NT2/D1 (cell line): ENCODE measurements at regions not wholly inside any gene's neighbourhood (a gene's known extent, or its start where the extent isn't known, plus 50 kb on each side); places are given as distances from the start of the nearest gene placed in this dataset.

Experiments used
- DNase-seq: peaks from one replicate; pipeline ENCODE4 v3.0.0-alpha.2; 2011; ENCODE audit warnings: low read depth, low spot score
- H3K27me3 ChIP-seq: 2 replicates; pipeline ENCODE4 v1.6.0; 2011; ENCODE audit warnings: mild to moderate bottlenecking; ENCODE audit not compliant: insufficient read length, insufficient read depth
- H3K36me3 ChIP-seq: 2 replicates; pipeline ENCODE4 v1.6.1; 2011; ENCODE audit warnings: mild to moderate bottlenecking, low read length, mixed read lengths; ENCODE audit not compliant: insufficient read depth, insufficient read length
- H3K4me1 ChIP-seq: 2 replicates; pipeline ENCODE4 v1.5.1; 2011; ENCODE audit not compliant: insufficient read depth, insufficient read length
- H3K4me3 ChIP-seq: 2 replicates; pipeline ENCODE4 v1.5.1; 2011; ENCODE audit warnings: low read depth; ENCODE audit not compliant: insufficient read length
- H3K9ac ChIP-seq: 2 replicates; pipeline ENCODE4 v1.6.0; 2011; ENCODE audit warnings: low read depth; ENCODE audit not compliant: insufficient read length
- H3K9me3 ChIP-seq: 2 replicates; pipeline ENCODE4 v1.5.1; 2011; ENCODE audit warnings: mild to moderate bottlenecking, low read length; ENCODE audit not compliant: insufficient read depth
- SUZ12 ChIP-seq: IDR thresholded peaks from 2 replicates; pipeline ENCODE4 v1.6.1; 2011; ENCODE audit not compliant: insufficient read length, insufficient read depth; ENCODE audit errors: extremely low read depth
- YY1 ChIP-seq: IDR thresholded peaks from 2 replicates; pipeline ENCODE4 v1.6.1; 2011; ENCODE audit not compliant: insufficient read length, insufficient read depth
- ZNF274 ChIP-seq: IDR thresholded peaks from 2 replicates; pipeline ENCODE4 v1.6.1; 2011; ENCODE audit warnings: mild to moderate bottlenecking, low read depth, low read length

GRCh38 chr13:83056269-83056668 is 826.0 kb downstream of the SLITRK1 start:
- TF ChIP-seq YY1 (no peak), SUZ12 (no peak), ZNF274 (no peak)
- Histone ChIP-seq H3K9ac (no peak overlapping the region), H3K4me3 (no peak overlapping the region)

GRCh38 chr13:83048419-83048818 is 833.9 kb downstream of the SLITRK1 start:
- no peaks in the 10 kb centered on the region for H3K36me3 ChIP-seq
- H3K27me3 ChIP-seq = no peaks in the 10 kb centered on the region
- H3K4me3 ChIP-seq = no peak overlapping the region
- no peak for TF ChIP-seq ZNF274
- TF ChIP-seq YY1 = no peak
- no peak for TF ChIP-seq SUZ12
- H3K9me3 ChIP-seq = no peaks in the 10 kb centered on the region
- no peaks in the 10 kb centered on the region for H3K4me1 ChIP-seq
- H3K9ac ChIP-seq = no peak overlapping the region
- no peak for DNase-seq

More at GRCh38 chr13:83056269-83056668, 826.0 kb downstream of the SLITRK1 start:
- Histone ChIP-seq H3K9me3 (no peaks in the 10 kb centered on the region), H3K27me3 (no peaks in the 10 kb centered on the region), H3K36me3 (no peaks in the 10 kb centered on the region), H3K4me1 (no peaks in the 10 kb centered on the region)
- DNase-seq = no peak

GRCh38 chr13:83024955-83025594 is 857.2 kb downstream of the SLITRK1 start:
- Histone ChIP-seq H3K9ac (no peak overlapping the region), H3K27me3 (no peaks in the 10 kb centered on the region), H3K4me3 (no peak overlapping the region), H3K4me1 (no peaks in the 10 kb centered on the region), H3K9me3 (no peaks in the 10 kb centered on the region), H3K36me3 (no peaks in the 10 kb centered on the region)
- DNase-seq = no peak
- TF ChIP-seq YY1 = no peak
- no peak for TF ChIP-seq SUZ12
- TF ChIP-seq ZNF274 = no peak

- H3K4me1 ChIP-seq = no peaks in the 10 kb centered on the region
- no peak overlapping the region for H3K4me3 ChIP-seq
- no peak for DNase-seq
These were observed 858.0 kb downstream of the SLITRK1 start for GRCh38 chr13:83024232-83024631.

GRCh38 chr13:83019986-83020385 is 862.3 kb downstream of the SLITRK1 start:
- H3K4me1 ChIP-seq = no peaks in the 10 kb centered on the region
- no peak for DNase-seq
- no peak overlapping the region for H3K4me3 ChIP-seq
- no peak overlapping the region for H3K9ac ChIP-seq
- no peaks in the 10 kb centered on the region for H3K36me3 ChIP-seq
- no peaks in the 10 kb centered on the region for H3K27me3 ChIP-seq
- H3K9me3 ChIP-seq = no peaks in the 10 kb centered on the region
- TF ChIP-seq SUZ12 (no peak), ZNF274 (no peak), YY1 (no peak)

More at GRCh38 chr13:83024232-83024631, 858.0 kb downstream of the SLITRK1 start:
- H3K9ac ChIP-seq = no peak overlapping the region
- no peaks in the 10 kb centered on the region for H3K36me3 ChIP-seq
- no peaks in the 10 kb centered on the region for H3K9me3 ChIP-seq
- H3K27me3 ChIP-seq = no peaks in the 10 kb centered on the region
- TF ChIP-seq SUZ12 (no peak), YY1 (no peak), ZNF274 (no peak)

GRCh38 chr13:83009987-83010386 is 872.3 kb downstream of the SLITRK1 start:
- Histone ChIP-seq H3K36me3 (no peaks in the 10 kb centered on the region), H3K4me3 (no peak overlapping the region), H3K9ac (no peak overlapping the region), H3K4me1 (no peaks in the 10 kb centered on the region), H3K27me3 (no peaks in the 10 kb centered on the region), H3K9me3 (no peaks in the 10 kb centered on the region)
- TF ChIP-seq YY1 = no peak
- no peak for TF ChIP-seq SUZ12
- TF ChIP-seq ZNF274 = no peak
- DNase-seq = no peak

GRCh38 chr13:83008212-83008929 is 873.9 kb downstream of the SLITRK1 start:
- Histone ChIP-seq H3K27me3 (no peaks in the 10 kb centered on the region), H3K36me3 (no peaks in the 10 kb centered on the region), H3K9ac (no peak overlapping the region), H3K4me1 (no peaks in the 10 kb centered on the region), H3K4me3 (no peak overlapping the region), H3K9me3 (no peaks in the 10 kb centered on the region)
- no peak for DNase-seq
- TF ChIP-seq SUZ12 = no peak
- TF ChIP-seq ZNF274 = no peak
- no peak for TF ChIP-seq YY1
